Panc1 (cell line): ENCODE measurements at regions not wholly inside any gene's neighbourhood (a gene's known extent, or its start where the extent isn't known, plus 50 kb on each side); places are given as distances from the start of the nearest gene placed in this dataset.

Experiments used
- CTCF ChIP-seq: fragments of 450-650 bp; IDR thresholded peaks from 2 replicates; pipeline ENCODE4 v1.5.1; 2017; ENCODE audit warnings: mild to moderate bottlenecking
- POLR2AphosphoS5 ChIP-seq: IDR thresholded peaks from 2 replicates; pipeline ENCODE4 v1.6.1; 2012; ENCODE audit warnings: mild to moderate bottlenecking, low read depth, low read length, moderate library complexity
- REST ChIP-seq, 2 experiments: IDR thresholded peaks; 2 replicates each; pipeline ENCODE4 v1.6.1; 2011 to 2012; ENCODE audit warnings: low read depth in 2 of 2, control low read depth in 1 of 2, low read length in 1 of 2, mild to moderate bottlenecking in 1 of 2, moderate library complexity in 1 of 2; ENCODE audit not compliant: insufficient read depth in 1 of 2
- SIN3A ChIP-seq: IDR thresholded peaks from 2 replicates; pipeline ENCODE4 v1.6.1; 2012; ENCODE audit warnings: low read depth, mild to moderate bottlenecking, low read length, moderate library complexity, borderline replicate concordance; ENCODE audit not compliant: insufficient read depth

- TF ChIP-seq CTCF: no peak
- no peak for TF ChIP-seq POLR2AphosphoS5
- TF ChIP-seq SIN3A: no peak
- no peak for TF ChIP-seq REST (IDR thresholded peaks at IDR 0.05; ENCODE audit: insufficient read depth in 1 of 2, low read depth in 2 of 2, low read length in 1 of 2)
Observed at GRCh38 chr3:194255252-194256039, 95.7 kb downstream of the CPN2 start.
